SH-SY5Y (cell line): ENCODE measurements at regions not wholly inside any gene's neighbourhood (a gene's known extent, or its start where the extent isn't known, plus 50 kb on each side); places are given as distances from the start of the nearest gene placed in this dataset.

Experiments used
- GATA2 ChIP-seq: IDR thresholded peaks from 2 replicates; pipeline ENCODE4 v1.6.1; 2011; ENCODE audit warnings: mild to moderate bottlenecking, low read depth, low read length
- GATA3 ChIP-seq: IDR thresholded peaks from 2 replicates; pipeline ENCODE4 v1.6.1; 2011; ENCODE audit warnings: low read depth, mild to moderate bottlenecking, low read length, moderate library complexity

DNA sequence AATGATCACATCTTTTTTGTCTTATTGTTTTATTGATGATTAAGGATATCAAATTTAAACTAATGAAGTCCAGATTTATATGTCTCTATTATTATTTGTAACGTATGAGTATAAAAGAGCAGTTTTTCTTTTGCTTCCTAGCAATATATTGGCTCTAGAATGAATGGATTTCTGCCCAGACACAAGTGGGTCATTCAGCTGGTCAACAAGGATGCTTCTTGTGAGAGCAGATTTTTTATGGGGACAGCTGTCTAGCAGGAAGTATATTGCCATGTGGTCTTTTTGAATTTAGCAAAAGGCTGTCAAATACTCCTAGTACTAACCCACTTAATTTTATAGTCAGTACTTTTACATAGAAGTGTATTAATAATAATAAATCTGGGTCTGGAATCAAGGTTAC lies 1071.1 kb upstream of the FLRT2 start:
- TF ChIP-seq GATA2 (no peak), GATA3 (no peak)
